IMR-90 (cell line): ENCODE measurements at regions not wholly inside any gene's neighbourhood (a gene's known extent, or its start where the extent isn't known, plus 50 kb on each side); places are given as distances from the start of the nearest gene placed in this dataset.

Experiments used
- CEBPB ChIP-seq: IDR thresholded peaks from 2 replicates; pipeline ENCODE4 v1.6.1; 2012; ENCODE audit warnings: low read depth, low read length, improper control_type of control experiment
- CTCF ChIP-seq: conservative IDR thresholded peaks from 2 replicates; pipeline ENCODE4 v1.5.1; 2012; ENCODE audit warnings: mild to moderate bottlenecking, low read depth, low read length, improper control_type of control experiment
- MXI1 ChIP-seq: IDR thresholded peaks from 2 replicates; pipeline ENCODE4 v1.6.1; 2012; ENCODE audit warnings: low read depth, mild to moderate bottlenecking, low read length, moderate library complexity, borderline replicate concordance
- POLR2A ChIP-seq: IDR thresholded peaks from 2 replicates; pipeline ENCODE4 v1.6.1; 2012; ENCODE audit warnings: mild to moderate bottlenecking, low read depth, low read length
- RAD21 ChIP-seq: IDR thresholded peaks from 2 replicates; pipeline ENCODE4 v1.6.1; 2012; ENCODE audit warnings: low read length, improper control_type of control experiment
- RCOR1 ChIP-seq: IDR thresholded peaks from 2 replicates; pipeline ENCODE4 v1.6.1; 2012; ENCODE audit warnings: mild to moderate bottlenecking, low read length, improper control_type of control experiment; ENCODE audit not compliant: insufficient replicate concordance
- TF ChIP-seq, protein P1 (sequence below): fragments of 150-350 bp; IDR thresholded peaks from 2 replicates; pipeline ENCODE4 v1.6.1; 2016; ENCODE audit warnings: low read depth, mild to moderate bottlenecking, low read length, moderate library complexity, borderline replicate concordance

GRCh38 chr2:144102386-144102785 lies 417.5 kb downstream of the ZEB2 start:
- TF ChIP-seq CTCF (no peak), CEBPB (no peak), POLR2A (no peak), RAD21 (no peak), MXI1 (no peak), RCOR1 (no peak)
- TF ChIP-seq, protein P1, sequence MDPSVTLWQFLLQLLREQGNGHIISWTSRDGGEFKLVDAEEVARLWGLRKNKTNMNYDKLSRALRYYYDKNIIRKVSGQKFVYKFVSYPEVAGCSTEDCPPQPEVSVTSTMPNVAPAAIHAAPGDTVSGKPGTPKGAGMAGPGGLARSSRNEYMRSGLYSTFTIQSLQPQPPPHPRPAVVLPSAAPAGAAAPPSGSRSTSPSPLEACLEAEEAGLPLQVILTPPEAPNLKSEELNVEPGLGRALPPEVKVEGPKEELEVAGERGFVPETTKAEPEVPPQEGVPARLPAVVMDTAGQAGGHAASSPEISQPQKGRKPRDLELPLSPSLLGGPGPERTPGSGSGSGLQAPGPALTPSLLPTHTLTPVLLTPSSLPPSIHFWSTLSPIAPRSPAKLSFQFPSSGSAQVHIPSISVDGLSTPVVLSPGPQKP, result no peak
